CD4-positive, alpha-beta T cell (primary cell): ENCODE measurements at regions not wholly inside any gene's neighbourhood (a gene's known extent, or its start where the extent isn't known, plus 50 kb on each side); places are given as distances from the start of the nearest gene placed in this dataset.

Experiments
- ATAC-seq: fragments of 200-7000 bp; cut with Tn5 transposase; one replicate; pipeline ENCODE4 v1.10.0; 2022; ENCODE audit warnings: mild to moderate bottlenecking; ENCODE audit not compliant: poor library complexity
- CTCF ChIA-PET: fragments of 350-600 bp; sonication (Branson Sonifier 250); formaldehyde crosslinking; loops from one replicate; lab custom pipeline; 2021; ENCODE audit warnings: antibody characterized with exemption, inconsistent platforms; lab: Charles Lee
- POLR2A ChIA-PET: fragments of 350-600 bp; sonication (Branson Sonifier 250); formaldehyde crosslinking; loops from one replicate; lab custom pipeline; 2021; ENCODE audit warnings: antibody characterized with exemption, inconsistent platforms; lab: Charles Lee
- DNase-seq, 14 experiments: peaks; one replicate each; pipeline ENCODE4 v3.0.0-alpha.2; 2013 to 2020; ENCODE audit warnings: mixed read lengths in 2 of 14
- H3K27ac ChIP-seq, 2 donors: one replicate each; pipeline versions ENCODE4 v1.5.1 to v1.7.0; 2013; ENCODE audit warnings: low read length in 2 of 2, low read depth in 1 of 2, mild to moderate bottlenecking in 1 of 2
- H3K27me3 ChIP-seq, 2 experiments: 1 replicate in 1 of 2; 2 replicates in 1 of 2; pipeline versions ENCODE4 v1.6.1 to v1.7.0; 2013; ENCODE audit warnings: low read length in 2 of 2, control low read depth in 1 of 2, mild to moderate bottlenecking in 1 of 2, moderate library complexity in 1 of 2; ENCODE audit not compliant: insufficient read depth in 2 of 2, control insufficient read depth in 1 of 2
- H3K36me3 ChIP-seq: one replicate; pipeline ENCODE4 v1.6.1; 2013; ENCODE audit warnings: low read length, control low read depth; ENCODE audit not compliant: insufficient read depth
- H3K4me1 ChIP-seq: one replicate; pipeline ENCODE4 v1.6.1; 2013; ENCODE audit warnings: low read length, control low read depth; ENCODE audit not compliant: insufficient read depth
- H3K4me3 ChIP-seq: one replicate; pipeline ENCODE4 v1.5.1; 2013; ENCODE audit warnings: mild to moderate bottlenecking, low read length, moderate library complexity
- H3K9me3 ChIP-seq, 2 experiments: 1 replicate in 1 of 2; 2 replicates in 1 of 2; pipeline versions ENCODE4 v1.6.1 to v1.7.0; 2013; ENCODE audit warnings: low read length in 2 of 2, mild to moderate bottlenecking in 2 of 2, control low read depth in 1 of 2, moderate library complexity in 1 of 2; ENCODE audit not compliant: control insufficient read depth in 1 of 2, insufficient read depth in 1 of 2
- H3K27ac Mint-ChIP-seq: one replicate; pipeline ENCODE4 v1.8.0; 2020; ENCODE audit warnings: mixed read lengths
- H3K27me3 Mint-ChIP-seq: one replicate; pipeline ENCODE4 v1.8.0; 2021; ENCODE audit warnings: mixed read lengths
- H3K36me3 Mint-ChIP-seq: one replicate; pipeline ENCODE4 v1.8.0; 2021; ENCODE audit warnings: low read depth, mixed read lengths
- H3K4me1 Mint-ChIP-seq: one replicate; pipeline ENCODE4 v1.8.0; 2021; ENCODE audit warnings: low read depth, mixed read lengths
- H3K4me3 Mint-ChIP-seq: one replicate; pipeline ENCODE4 v1.8.0; 2020; ENCODE audit warnings: mild to moderate bottlenecking, mixed read lengths
- H3K9me3 Mint-ChIP-seq: one replicate; pipeline ENCODE4 v1.8.0; 2020; ENCODE audit warnings: mixed read lengths
- intact Hi-C, 2 experiments: fragments of 100-400 bp; cut with DNase I in 1 of 2; cut with micrococcal nuclease in 1 of 2; formaldehyde crosslinking; loops; one replicate each; pipeline versions ENCODE4 v1.15.1 to v1.9.0; 2023 to 2025; cut with DNase I, micrococcal nuclease
- TF ChIP-seq, protein P1 (sequence below): fragments of 200-600 bp; IDR thresholded peaks from one replicate; pipeline ENCODE4 v1.8.0; 2022; ENCODE audit warnings: antibody characterized with exemption, mild to moderate bottlenecking

- CTCF ChIA-PET = no interaction called here
- TF ChIP-seq, protein P1, sequence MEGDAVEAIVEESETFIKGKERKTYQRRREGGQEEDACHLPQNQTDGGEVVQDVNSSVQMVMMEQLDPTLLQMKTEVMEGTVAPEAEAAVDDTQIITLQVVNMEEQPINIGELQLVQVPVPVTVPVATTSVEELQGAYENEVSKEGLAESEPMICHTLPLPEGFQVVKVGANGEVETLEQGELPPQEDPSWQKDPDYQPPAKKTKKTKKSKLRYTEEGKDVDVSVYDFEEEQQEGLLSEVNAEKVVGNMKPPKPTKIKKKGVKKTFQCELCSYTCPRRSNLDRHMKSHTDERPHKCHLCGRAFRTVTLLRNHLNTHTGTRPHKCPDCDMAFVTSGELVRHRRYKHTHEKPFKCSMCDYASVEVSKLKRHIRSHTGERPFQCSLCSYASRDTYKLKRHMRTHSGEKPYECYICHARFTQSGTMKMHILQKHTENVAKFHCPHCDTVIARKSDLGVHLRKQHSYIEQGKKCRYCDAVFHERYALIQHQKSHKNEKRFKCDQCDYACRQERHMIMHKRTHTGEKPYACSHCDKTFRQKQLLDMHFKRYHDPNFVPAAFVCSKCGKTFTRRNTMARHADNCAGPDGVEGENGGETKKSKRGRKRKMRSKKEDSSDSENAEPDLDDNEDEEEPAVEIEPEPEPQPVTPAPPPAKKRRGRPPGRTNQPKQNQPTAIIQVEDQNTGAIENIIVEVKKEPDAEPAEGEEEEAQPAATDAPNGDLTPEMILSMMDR = no peak
- intact Hi-C loops = no loop called here
Observed at GRCh38 chrX:99938464-99938863, 471.6 kb downstream of the PCDH19 start.

DNA sequence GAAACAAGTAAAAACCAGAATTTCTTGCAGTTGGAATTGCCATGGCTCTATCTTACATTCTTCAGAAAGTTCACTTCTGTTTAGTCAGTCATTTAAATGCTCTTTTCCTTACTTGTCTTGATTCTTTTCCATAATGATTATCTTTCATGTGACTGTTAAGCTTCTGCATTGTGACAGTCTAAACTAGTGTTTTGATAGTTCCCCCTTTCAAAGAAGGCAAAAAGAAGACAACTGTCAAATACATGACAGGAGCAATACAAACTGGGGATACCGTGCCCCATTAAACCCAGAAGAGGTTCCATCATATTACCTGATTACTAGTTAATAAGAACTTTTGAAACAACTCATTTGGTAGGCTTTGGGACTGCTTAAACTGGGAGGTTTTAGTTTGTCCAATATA, 476.2 kb downstream of the PCDH19 start:
- TF ChIP-seq, protein P1 = no peak
- Histone ChIP-seq H3K4me1 (no peaks in the 10 kb centered on the region), H3K27ac (no peak overlapping the region), H3K4me3 (no peak overlapping the region), H3K9me3 (no peaks in the 10 kb centered on the region), H3K36me3 (no peaks in the 10 kb centered on the region), H3K27me3 (no peaks in the 10 kb centered on the region)
- CTCF ChIA-PET = no interaction called here
- no peaks in the 10 kb centered on the region for H3K4me1 Mint-ChIP-seq
- ATAC-seq = no peak
- no peak overlapping the region for H3K27ac Mint-ChIP-seq
- intact Hi-C loops = no loop called here
- POLR2A ChIA-PET = no interaction called here
- no peak overlapping the region for H3K4me3 Mint-ChIP-seq
- no peaks in the 10 kb centered on the region for H3K36me3 Mint-ChIP-seq
- H3K27me3 Mint-ChIP-seq = no peaks in the 10 kb centered on the region
- H3K9me3 Mint-ChIP-seq = no peaks in the 10 kb centered on the region
- DNase-seq = no peak

More at GRCh38 chrX:99938464-99938863, 471.6 kb downstream of the PCDH19 start:
- POLR2A ChIA-PET = no interaction called here
- ATAC-seq = no peak
- Mint-ChIP-seq H3K4me3 (no peak overlapping the region), H3K9me3 (no peaks in the 10 kb centered on the region), H3K27me3 (no peaks in the 10 kb centered on the region), H3K27ac (no peak overlapping the region), H3K4me1 (no peaks in the 10 kb centered on the region), H3K36me3 (no peaks in the 10 kb centered on the region)
- H3K36me3 ChIP-seq = no peaks in the 10 kb centered on the region
- no peak for DNase-seq
- H3K27ac ChIP-seq = no peak overlapping the region
- H3K27me3 ChIP-seq = no peaks in the 10 kb centered on the region
- no peaks in the 10 kb centered on the region for H3K9me3 ChIP-seq
- no peaks in the 10 kb centered on the region for H3K4me1 ChIP-seq
- H3K4me3 ChIP-seq = no peak overlapping the region

DNA sequence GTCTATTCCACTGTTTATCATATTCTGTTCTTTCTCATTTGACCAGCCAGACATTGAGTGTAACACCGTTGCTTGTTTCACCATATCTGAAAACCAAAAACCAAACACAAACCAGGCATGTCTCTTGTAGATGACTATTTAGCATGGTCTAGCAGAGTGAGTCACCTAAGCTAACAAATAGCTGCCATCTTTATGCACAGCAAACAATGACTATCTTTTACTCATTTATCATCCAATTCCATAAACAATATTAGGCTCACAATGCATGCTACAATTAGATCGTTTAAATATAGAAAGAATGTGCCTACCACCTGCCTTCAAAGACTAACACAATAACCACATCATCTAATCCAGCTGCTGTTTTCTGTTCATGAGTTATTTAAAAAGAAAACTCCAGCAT, 495.4 kb downstream of the PCDH19 start:
- H3K9me3 ChIP-seq = no peaks in the 10 kb centered on the region
- no peaks in the 10 kb centered on the region for H3K36me3 ChIP-seq
- CTCF ChIA-PET = no interaction called here
- POLR2A ChIA-PET = no interaction called here
- Mint-ChIP-seq H3K27ac (no peak overlapping the region), H3K36me3 (no peaks in the 10 kb centered on the region), H3K9me3 (no peaks in the 10 kb centered on the region), H3K4me1 (no peaks in the 10 kb centered on the region), H3K4me3 (no peak overlapping the region), H3K27me3 (no peaks in the 10 kb centered on the region)
- no peak overlapping the region for H3K4me3 ChIP-seq
- no peak overlapping the region for H3K27ac ChIP-seq
- H3K27me3 ChIP-seq = no peaks in the 10 kb centered on the region
- no peaks in the 10 kb centered on the region for H3K4me1 ChIP-seq
- TF ChIP-seq, protein P1 = no peak
- ATAC-seq = no peak
- DNase-seq = no peak
- intact Hi-C loops = no loop called here
